IMR-90 (cell line): ENCODE measurements at regions not wholly inside any gene's neighbourhood (a gene's known extent, or its start where the extent isn't known, plus 50 kb on each side); places are given as distances from the start of the nearest gene placed in this dataset.

Experiments used
- ATAC-seq: fragments of 200-7000 bp; cut with Tn5 transposase; 2 replicates; pipeline ENCODE4 v1.9.1; 2020; ENCODE audit warnings: low read depth, mild to moderate bottlenecking, moderate library complexity
- BruUV-seq: library from RNA; stranded (reverse); fragments of 400-500 nt; replicated peaks from 2 replicates; lab custom pipeline; 2021; lab: Mats Ljungman, UMichigan
- CTCF ChIA-PET: fragments of 300-600 bp; formaldehyde crosslinking; extraction: SDS; loops from one replicate; lab custom pipeline; 2021; ENCODE audit warnings: antibody characterized with exemption; lab: Yijun Ruan, JAX
- POLR2A ChIA-PET: fragments of 300-600 bp; sonication (Branson Sonifier 250); formaldehyde crosslinking; loops from one replicate; lab custom pipeline; 2022; ENCODE audit warnings: antibody characterized with exemption; ENCODE audit not compliant: unreplicated experiment; lab: Charles Lee
- DNase-seq: peaks from one replicate; pipeline ENCODE4 v3.0.0; 2013
- H2AFZ ChIP-seq: replicated peaks from 2 replicates; pipeline ENCODE3; 2013; ENCODE audit warnings: low read length, mild to moderate bottlenecking; ENCODE audit not compliant: poor library complexity
- H2AK5ac ChIP-seq: 2 replicates; pipeline ENCODE4 v1.6.1; 2013; ENCODE audit warnings: low read depth, low read length, inconsistent platforms
- H2AK9ac ChIP-seq: replicated peaks from 2 replicates; pipeline ENCODE3; 2013; ENCODE audit warnings: mild to moderate bottlenecking, low read depth, low read length, moderate library complexity; ENCODE audit not compliant: poor library complexity
- H2BK120ac ChIP-seq: 2 replicates; pipeline ENCODE4 v1.6.1; 2013; ENCODE audit warnings: low read depth, low read length, inconsistent platforms
- H2BK15ac ChIP-seq: 3 replicates; pipeline ENCODE4 v1.6.1; 2013; ENCODE audit warnings: low read depth, low read length, inconsistent platforms
- H2BK20ac ChIP-seq: 2 replicates; pipeline ENCODE4 v1.6.1; 2013; ENCODE audit warnings: low read depth, mild to moderate bottlenecking, inconsistent platforms, low read length, moderate library complexity
- H2BK5ac ChIP-seq: 2 replicates; pipeline ENCODE4 v1.6.1; 2013; ENCODE audit warnings: mild to moderate bottlenecking, low read depth, low read length, inconsistent platforms; ENCODE audit not compliant: poor library complexity, severe bottlenecking
- H3K14ac ChIP-seq: replicated peaks from 2 replicates; pipeline ENCODE4 v1.6.1; 2013; ENCODE audit warnings: low read depth, low read length, inconsistent platforms
- H3K18ac ChIP-seq: 2 replicates; pipeline ENCODE4 v1.6.1; 2013; ENCODE audit warnings: low read depth, low read length, control low read depth
- H3K23ac ChIP-seq: 2 replicates; pipeline ENCODE4 v1.6.1; 2013; ENCODE audit warnings: low read depth, low read length, inconsistent platforms
- H3K27ac ChIP-seq: 2 replicates; pipeline ENCODE4 v1.5.1; 2013; ENCODE audit warnings: mild to moderate bottlenecking, control low read depth, low read length; ENCODE audit not compliant: insufficient read depth
- H3K27me3 ChIP-seq: 2 replicates; pipeline ENCODE4 v1.6.1; 2013; ENCODE audit warnings: low read length; ENCODE audit not compliant: control insufficient read depth, insufficient read depth
- H3K36me3 ChIP-seq: 2 replicates; pipeline ENCODE4 v1.6.1; 2013; ENCODE audit warnings: low read length, mixed read lengths; ENCODE audit not compliant: control insufficient read depth, insufficient read depth
- H3K4ac ChIP-seq: 2 replicates; pipeline ENCODE4 v1.6.1; 2013; ENCODE audit warnings: low read depth, low read length, inconsistent platforms
- H3K4me1 ChIP-seq: 2 replicates; pipeline ENCODE4 v1.6.1; 2013; ENCODE audit warnings: low read length, mixed read lengths; ENCODE audit not compliant: control insufficient read depth, insufficient read depth
- H3K4me2 ChIP-seq: 2 replicates; pipeline ENCODE4 v1.6.1; 2013; ENCODE audit warnings: low read depth, mild to moderate bottlenecking, control low read depth, low read length, moderate library complexity
- H3K4me3 ChIP-seq: 2 replicates; pipeline ENCODE4 v1.5.1; 2013; ENCODE audit warnings: low read depth, mild to moderate bottlenecking, control low read depth, low read length, moderate library complexity; ENCODE audit not compliant: insufficient read depth
- H3K56ac ChIP-seq: 2 replicates; pipeline ENCODE4 v1.6.1; 2013; ENCODE audit warnings: low read length, inconsistent platforms; ENCODE audit not compliant: insufficient read depth; ENCODE audit errors: extremely low read depth
- H3K79me1 ChIP-seq, 2 experiments: 2 replicates each; pipeline ENCODE4 v1.6.1; 2013; ENCODE audit warnings: low read length in 2 of 2, inconsistent platforms in 1 of 2, low read depth in 1 of 2
- H3K9ac ChIP-seq: 2 replicates; pipeline ENCODE4 v1.6.1; 2013; ENCODE audit warnings: low read depth, low read length, control low read depth
- H3K9me1 ChIP-seq: 2 replicates; pipeline ENCODE4 v1.6.1; 2013; ENCODE audit warnings: low read length, inconsistent platforms; ENCODE audit not compliant: insufficient read depth
- H3K9me3 ChIP-seq: 2 replicates; pipeline ENCODE4 v1.6.1; 2013; ENCODE audit warnings: low read length; ENCODE audit not compliant: control insufficient read depth, insufficient read depth
- H4K20me1 ChIP-seq: 2 replicates; pipeline ENCODE4 v1.6.1; 2013; ENCODE audit warnings: low read length, inconsistent platforms; ENCODE audit not compliant: insufficient read depth
- H4K5ac ChIP-seq: 2 replicates; pipeline ENCODE4 v1.6.1; 2013; ENCODE audit warnings: mild to moderate bottlenecking, low read depth, low read length, control low read depth
- H4K8ac ChIP-seq, 2 experiments: 2 replicates each; pipeline ENCODE4 v1.6.1; 2013; ENCODE audit warnings: low read depth in 2 of 2, low read length in 2 of 2, control low read depth in 1 of 2, inconsistent platforms in 1 of 2
- H4K91ac ChIP-seq: 2 replicates; pipeline ENCODE4 v1.6.1; 2013; ENCODE audit warnings: low read depth, low read length, inconsistent platforms; ENCODE audit not compliant: insufficient read depth
- FOS ChIP-seq: fragments of 150-350 bp; IDR thresholded peaks from 2 replicates; pipeline ENCODE4 v1.6.1; 2016; ENCODE audit warnings: low read depth, low read length
- RCOR1 ChIP-seq: IDR thresholded peaks from 2 replicates; pipeline ENCODE4 v1.6.1; 2012; ENCODE audit warnings: mild to moderate bottlenecking, low read length, improper control_type of control experiment; ENCODE audit not compliant: insufficient replicate concordance
- WGBS, 2 experiments: methylation state at CpG; one replicate each; pipeline versions ENCODE4 v1.1.5 to v1.1.7; 2013; ENCODE audit warnings: missing lambda C conversion rate in 2 of 2; ENCODE audit not compliant: insufficient read length in 1 of 2; ENCODE audit errors: extremely low coverage in 2 of 2; 5-methylcytosine and 5-hydroxymethylcytosine counted together
- dilution Hi-C: fragments of 300-500 bp; cut with HindIII; formaldehyde crosslinking; loops from one replicate; pipeline ENCODE4 v1.14.3; 2018; ENCODE audit warnings: low sequenced_read_pairs; ENCODE audit not compliant: unreplicated experiment
- in situ Hi-C: fragments of 300-500 bp; cut with MboI; formaldehyde crosslinking; loops from 3 replicates; pipeline ENCODE4 v1.14.3; 2019; ENCODE audit warnings: low sequenced_read_pairs, inconsistent platforms, mixed read lengths
- intact Hi-C: fragments of 100-400 bp; cut with micrococcal nuclease; formaldehyde crosslinking; loops from 2 replicates; pipeline ENCODE4 v1.10.0; 2022

- dilution Hi-C loops, result no loop called here
- Histone ChIP-seq H3K4ac (no peak overlapping the region), H3K23ac (no peak overlapping the region), H3K56ac (no peak overlapping the region), H2AK5ac (no peak overlapping the region), H3K36me3 (no peaks in the 10 kb centered on the region), H2AK9ac (no peak overlapping the region), H3K27me3 (no peaks in the 10 kb centered on the region), H2BK20ac (no peak overlapping the region), H2AFZ (no peak overlapping the region), H2BK15ac (no peak overlapping the region), H4K20me1 (no peaks in the 10 kb centered on the region), H2BK5ac (no peak overlapping the region), H3K27ac (no peak overlapping the region), H4K5ac (no peak overlapping the region), H3K4me3 (no peak overlapping the region), H4K91ac (no peak overlapping the region), H3K14ac (no peak overlapping the region), H2BK120ac (no peak overlapping the region), H4K8ac (no peak overlapping the region), H3K9me1 (no peaks in the 10 kb centered on the region), H3K4me1 (no peaks in the 10 kb centered on the region), H3K79me1 (no peaks in the 10 kb centered on the region), H3K18ac (no peak overlapping the region), H3K9me3 (no peaks in the 10 kb centered on the region; the same call in 1 of the 2 replicates), H3K9ac (no peak overlapping the region), H3K4me2 (no peak overlapping the region)
- no peak for DNase-seq
- no TSS peak for BruUV-seq
- ChIA-PET CTCF (no interaction called here), POLR2A (no interaction called here)
- in situ Hi-C loops, result no loop called here
- TF ChIP-seq FOS (no peak), RCOR1 (no peak)
- intact Hi-C loops, result no loop called here
- ATAC-seq, result no peak
- WGBS, 2 experiments, result no CpG with 5 or more reads among the region's 2 CpGs
Observed at GRCh38 chr6:62721408-62721807, 435.4 kb upstream of the KHDRBS2 start.
